WTC11 (cell line): ENCODE measurements at regions not wholly inside any gene's neighbourhood (a gene's known extent, or its start where the extent isn't known, plus 50 kb on each side); places are given as distances from the start of the nearest gene placed in this dataset.

ENCODE experiments used
- ATAC-seq: fragments of 200-7000 bp; cut with Tn5 transposase; 2 replicates; pipeline ENCODE4 v1.10.0; 2021; ENCODE audit warnings: mild to moderate bottlenecking, moderate library complexity
- CTCF ChIA-PET: fragments of 300-600 bp; sonication (Branson Sonifier 250); formaldehyde crosslinking; loops from one replicate; lab custom pipeline; 2021; ENCODE audit warnings: antibody characterized with exemption; lab: Charles Lee
- POLR2A ChIA-PET: fragments of 350-600 bp; sonication (Branson Sonifier 250); formaldehyde crosslinking; loops from one replicate; lab custom pipeline; 2021; ENCODE audit warnings: antibody characterized with exemption; lab: Charles Lee
- DNase-seq: peaks from one replicate; pipeline ENCODE4 v3.0.0; 2021; ENCODE audit warnings: low spot score
- H3K27ac Mint-ChIP-seq: 2 replicates; pipeline ENCODE4 v1.8.0; 2021; ENCODE audit warnings: mixed read lengths
- H3K27me3 Mint-ChIP-seq: 2 replicates; pipeline ENCODE4 v1.8.0; 2021; ENCODE audit warnings: low read depth, mild to moderate bottlenecking, moderate library complexity, mixed read lengths
- H3K36me3 Mint-ChIP-seq: 2 replicates; pipeline ENCODE4 v1.8.0; 2021; ENCODE audit warnings: mixed read lengths
- H3K4me1 Mint-ChIP-seq: 2 replicates; pipeline ENCODE4 v1.8.0; 2022; ENCODE audit warnings: mixed read lengths
- H3K4me3 Mint-ChIP-seq: 2 replicates; pipeline ENCODE4 v1.8.0; 2021; ENCODE audit warnings: mild to moderate bottlenecking, moderate library complexity, mixed read lengths
- H3K9me3 Mint-ChIP-seq: 2 replicates; pipeline ENCODE4 v1.8.0; 2021; ENCODE audit warnings: mixed read lengths
- ARID4B ChIP-seq: sonication (generic); formaldehyde crosslinking; IDR thresholded peaks from 2 replicates; pipeline ENCODE4 v1.8.0; 2023; ENCODE audit warnings: missing genetic modification reagents, mild to moderate bottlenecking, borderline replicate concordance
- CREM ChIP-seq: sonication (generic); formaldehyde crosslinking; IDR thresholded peaks from 2 replicates; pipeline ENCODE4 v1.8.1; 2022; ENCODE audit warnings: mild to moderate bottlenecking, missing genetic modification reagents, moderate library complexity
- CTCF ChIP-seq: fragments of 200-600 bp; IDR thresholded peaks from 2 replicates; pipeline ENCODE4 v1.8.0; 2022; ENCODE audit warnings: antibody characterized with exemption
- FOXP1 ChIP-seq: sonication (generic); formaldehyde crosslinking; IDR thresholded peaks from 2 replicates; pipeline ENCODE4 v1.8.0; 2022; ENCODE audit warnings: missing genetic modification reagents, mild to moderate bottlenecking, moderate library complexity, borderline replicate concordance
- HMGXB4 ChIP-seq: sonication (generic); formaldehyde crosslinking; IDR thresholded peaks from 2 replicates; pipeline ENCODE4 v1.8.1; 2023; ENCODE audit warnings: mild to moderate bottlenecking, moderate library complexity, missing genetic modification reagents
- IRF1 ChIP-seq: sonication (generic); formaldehyde crosslinking; IDR thresholded peaks from 2 replicates; pipeline ENCODE4 v1.8.0; 2023; ENCODE audit warnings: missing genetic modification reagents
- IRF2 ChIP-seq: sonication (generic); formaldehyde crosslinking; IDR thresholded peaks from 2 replicates; pipeline ENCODE4 v1.8.0; 2022; ENCODE audit warnings: low read depth, missing genetic modification reagents, borderline replicate concordance
- MAX ChIP-seq: sonication (generic); formaldehyde crosslinking; IDR thresholded peaks from 2 replicates; pipeline ENCODE4 v1.8.0; 2022; ENCODE audit warnings: mild to moderate bottlenecking, missing genetic modification reagents
- PREB ChIP-seq: sonication (generic); formaldehyde crosslinking; IDR thresholded peaks from 2 replicates; pipeline ENCODE4 v1.8.1; 2022; ENCODE audit warnings: mild to moderate bottlenecking, missing genetic modification reagents, moderate library complexity, borderline replicate concordance
- SMAD3 ChIP-seq: sonication (generic); formaldehyde crosslinking; IDR thresholded peaks from 2 replicates; pipeline ENCODE4 v1.8.0; 2022; ENCODE audit warnings: missing genetic modification reagents, mild to moderate bottlenecking, borderline replicate concordance
- SOX15 ChIP-seq: fragments of 250-450 bp; sonication (Bioruptor Pico); IDR thresholded peaks from 2 replicates; pipeline ENCODE4 v1.9.0; 2021; ENCODE audit warnings: mild to moderate bottlenecking
- ZNF219 ChIP-seq: sonication (generic); formaldehyde crosslinking; IDR thresholded peaks from 2 replicates; pipeline ENCODE4 v1.8.0; 2023; ENCODE audit warnings: missing genetic modification reagents, mild to moderate bottlenecking, borderline replicate concordance
- ZNF263 ChIP-seq: sonication (generic); formaldehyde crosslinking; IDR thresholded peaks from 2 replicates; pipeline ENCODE4 v1.8.1; 2022; ENCODE audit warnings: low read depth, mild to moderate bottlenecking, moderate library complexity, missing genetic modification reagents
- ZNF317 ChIP-seq: sonication (generic); formaldehyde crosslinking; IDR thresholded peaks from 2 replicates; pipeline ENCODE4 v1.8.1; 2023; ENCODE audit warnings: low read depth, mild to moderate bottlenecking, moderate library complexity, missing genetic modification reagents, borderline replicate concordance

GRCh38 chr4:66451741-66452140 lies 781.5 kb upstream of the EPHA5 start (continued):
- TF ChIP-seq IRF1 (CRISPR knock-in tag): no peak
- no peak for TF ChIP-seq FOXP1 (CRISPR knock-in tag)
- TF ChIP-seq IRF2 (CRISPR knock-in tag): no peak
- TF ChIP-seq ZNF317 (CRISPR knock-in tag): no peak
- TF ChIP-seq ARID4B (CRISPR knock-in tag): no peak
- no peak for TF ChIP-seq SOX15 (CRISPR knock-in tag)
- no peak for TF ChIP-seq CTCF
- no peak for TF ChIP-seq PREB

GRCh38 chr4:66443008-66443407 lies 772.7 kb upstream of the EPHA5 start:
- CTCF ChIA-PET: no interaction called here
- H3K9me3 Mint-ChIP-seq: no peaks in the 10 kb centered on the region; the same call in 1 of the 2 replicates
- DNase-seq: no peak
- H3K27me3 Mint-ChIP-seq: no peaks in the 10 kb centered on the region
- TF ChIP-seq PREB (no peak), ZNF219 (CRISPR knock-in tag) (no peak)
- no peaks in the 10 kb centered on the region for H3K36me3 Mint-ChIP-seq
- no peak for ATAC-seq
- POLR2A ChIA-PET: no interaction called here
- H3K27ac Mint-ChIP-seq: no peak overlapping the region
- no peaks in the 10 kb centered on the region for H3K4me1 Mint-ChIP-seq
- H3K4me3 Mint-ChIP-seq: no peak overlapping the region

GRCh38 chr4:66439508-66439907 lies 769.2 kb upstream of the EPHA5 start:
- no peak overlapping the region for H3K27ac Mint-ChIP-seq
- H3K36me3 Mint-ChIP-seq: no peaks in the 10 kb centered on the region
- H3K4me3 Mint-ChIP-seq: no peak overlapping the region
- DNase-seq: no peak
- ChIA-PET CTCF (no interaction called here), POLR2A (no interaction called here)
- TF ChIP-seq ZNF263 (CRISPR knock-in tag): no peak
- TF ChIP-seq MAX (CRISPR knock-in tag): no peak
- TF ChIP-seq HMGXB4 (CRISPR knock-in tag): no peak
- no peak for TF ChIP-seq CREM (CRISPR knock-in tag)
- no peak for TF ChIP-seq SMAD3 (CRISPR knock-in tag)
- no peaks in the 10 kb centered on the region for H3K27me3 Mint-ChIP-seq
- no peaks in the 10 kb centered on the region for H3K4me1 Mint-ChIP-seq
- no peak for ATAC-seq
- peaks cover 12% of the 10 kb centered on the region for H3K9me3 Mint-ChIP-seq
